ENCODE measurements at regions not wholly inside any gene's neighbourhood (a gene's known extent, or its start where the extent isn't known, plus 50 kb on each side); places are given as distances from the start of the nearest gene placed in this dataset.
A peak's percentile ranks its signal among the peaks of the same experiment; 100 is the strongest.

- H3K27ac ChIP-seq (ENCODE audit: poor library complexity, severe bottlenecking): no peak overlapping the region
- H3K27me3 ChIP-seq (ENCODE audit: insufficient read depth, poor library complexity, severe bottlenecking): no peaks in the 10 kb centered on the region
- H3K4me1 ChIP-seq (ENCODE audit: insufficient read depth, poor library complexity, severe bottlenecking): no peaks in the 10 kb centered on the region
- TF ChIP-seq CTCF (IDR thresholded peaks at IDR 0.05; ENCODE audit: poor library complexity, severe bottlenecking): no peak
- no peaks in the 10 kb centered on the region for H3K36me3 ChIP-seq (ENCODE audit: low read depth)
- ATAC-seq (ENCODE audit: low read depth) (no peak), DNase-seq (ENCODE audit: low spot score) (no peak)
- H3K9me3 ChIP-seq (ENCODE audit: severe bottlenecking): peaks cover 3% of the 10 kb centered on the region
- H3K4me3 ChIP-seq (ENCODE audit: severe bottlenecking): no peak overlapping the region
Measured at GRCh38 chr5:82476155-82476554, 198.0 kb upstream of the RPS23 start.

DNA sequence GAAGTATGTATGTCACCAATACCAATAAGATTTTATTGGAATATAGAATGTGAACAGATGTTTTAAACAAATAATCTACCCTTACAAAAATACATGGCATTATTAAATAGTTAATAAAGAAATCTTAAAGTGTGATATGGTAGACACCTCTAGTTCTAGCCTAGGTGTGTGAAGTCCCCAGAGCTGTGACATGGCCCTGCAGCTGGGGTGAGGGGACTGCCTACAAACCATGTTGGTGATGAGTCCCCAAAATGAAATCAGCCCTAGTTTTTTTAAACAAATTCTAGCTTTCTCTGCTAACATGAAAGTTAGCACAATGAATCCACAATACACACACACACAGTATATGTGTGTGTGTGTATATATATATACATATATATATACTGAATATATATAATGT lies 195.1 kb upstream of the RPS23 start:
- H3K4me3 ChIP-seq (ENCODE audit: severe bottlenecking): no peak overlapping the region

DNA sequence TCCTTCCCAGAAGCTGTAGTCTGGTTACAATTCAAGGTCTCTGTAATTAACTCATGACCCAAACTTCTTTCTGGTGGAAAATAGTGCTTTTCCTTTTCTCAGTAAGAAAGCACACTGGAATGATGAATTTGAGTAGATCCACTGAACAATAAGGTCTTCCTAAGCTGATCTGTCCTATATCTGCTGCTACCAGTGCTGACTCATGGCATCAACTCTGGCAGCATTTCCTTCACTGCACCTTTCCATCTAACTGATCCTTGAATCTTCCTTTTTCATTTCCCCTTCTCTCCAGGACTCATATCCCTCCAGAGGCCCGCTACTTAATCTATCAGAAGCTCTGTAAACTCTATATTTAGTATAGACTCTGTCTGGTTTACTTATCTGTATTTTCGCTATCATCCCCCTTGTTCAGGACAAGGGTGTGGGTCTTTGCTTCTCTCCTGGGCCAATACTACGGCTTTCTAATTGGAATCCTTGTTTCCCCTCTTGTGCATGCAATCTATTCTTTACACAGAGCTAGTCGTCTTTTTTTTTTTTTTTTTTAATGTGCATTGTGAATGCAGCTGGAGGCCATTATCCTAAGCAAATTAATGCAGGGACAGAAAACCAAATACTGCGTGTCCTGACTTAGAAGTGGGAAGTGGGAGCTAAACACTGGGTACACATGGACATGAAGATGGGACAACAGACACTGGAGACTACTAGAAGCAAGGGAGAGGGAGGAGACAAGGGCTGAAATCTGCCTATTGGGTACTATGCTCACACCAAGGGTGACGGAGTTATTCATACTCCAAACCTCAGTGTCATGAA lies 192.2 kb upstream of the RPS23 start:
- Histone ChIP-seq H3K4me1 (ENCODE audit: insufficient read depth, poor library complexity, severe bottlenecking) (no peaks in the 10 kb centered on the region), H3K36me3 (ENCODE audit: low read depth) (no peaks in the 10 kb centered on the region), H3K4me3 (ENCODE audit: severe bottlenecking) (no peak overlapping the region), H3K9me3 (ENCODE audit: severe bottlenecking) (peaks cover 3% of the 10 kb centered on the region), H3K27me3 (ENCODE audit: insufficient read depth, poor library complexity, severe bottlenecking) (no peaks in the 10 kb centered on the region), H3K27ac (ENCODE audit: poor library complexity, severe bottlenecking) (no peak overlapping the region)
- DNase-seq (ENCODE audit: low spot score) (no peak), ATAC-seq (ENCODE audit: low read depth) (peak; percentile 46; the same call in 2 of the 3 replicates)
- TF ChIP-seq CTCF (IDR thresholded peaks at IDR 0.05; ENCODE audit: poor library complexity, severe bottlenecking): no peak

More for the DNA sequence above, 195.1 kb upstream of the RPS23 start:
- no peaks in the 10 kb centered on the region for H3K4me1 ChIP-seq (ENCODE audit: insufficient read depth, poor library complexity, severe bottlenecking)
- H3K27ac ChIP-seq (ENCODE audit: poor library complexity, severe bottlenecking): no peak overlapping the region
- peaks cover 3% of the 10 kb centered on the region for H3K9me3 ChIP-seq (ENCODE audit: severe bottlenecking)
- TF ChIP-seq CTCF (IDR thresholded peaks at IDR 0.05; ENCODE audit: poor library complexity, severe bottlenecking): no peak
- no peaks in the 10 kb centered on the region for H3K36me3 ChIP-seq (ENCODE audit: low read depth)
- no peak for DNase-seq (ENCODE audit: low spot score)
- no peaks in the 10 kb centered on the region for H3K27me3 ChIP-seq (ENCODE audit: insufficient read depth, poor library complexity, severe bottlenecking)
- ATAC-seq (ENCODE audit: low read depth): no peak

- peak; percentile 70 for ATAC-seq (ENCODE audit: low read depth)
- Histone ChIP-seq H3K9me3 (ENCODE audit: severe bottlenecking) (peaks cover 3% of the 10 kb centered on the region), H3K4me3 (ENCODE audit: severe bottlenecking) (no peak overlapping the region), H3K4me1 (ENCODE audit: insufficient read depth, poor library complexity, severe bottlenecking) (no peaks in the 10 kb centered on the region), H3K27ac (ENCODE audit: poor library complexity, severe bottlenecking) (no peak overlapping the region), H3K36me3 (ENCODE audit: low read depth) (no peaks in the 10 kb centered on the region), H3K27me3 (ENCODE audit: insufficient read depth, poor library complexity, severe bottlenecking) (no peaks in the 10 kb centered on the region)
- DNase-seq (ENCODE audit: low spot score): no peak
- TF ChIP-seq CTCF (IDR thresholded peaks at IDR 0.05; ENCODE audit: poor library complexity, severe bottlenecking): peak; percentile 51
Measured at GRCh38 chr5:82466986-82467561, 188.9 kb upstream of the RPS23 start.

- ATAC-seq (ENCODE audit: low read depth): no peak
- Histone ChIP-seq H3K27me3 (ENCODE audit: insufficient read depth, poor library complexity, severe bottlenecking) (no peaks in the 10 kb centered on the region), H3K36me3 (ENCODE audit: low read depth) (no peaks in the 10 kb centered on the region), H3K4me3 (ENCODE audit: severe bottlenecking) (no peak overlapping the region), H3K4me1 (ENCODE audit: insufficient read depth, poor library complexity, severe bottlenecking) (no peaks in the 10 kb centered on the region), H3K9me3 (ENCODE audit: severe bottlenecking) (no peaks in the 10 kb centered on the region), H3K27ac (ENCODE audit: poor library complexity, severe bottlenecking) (no peak overlapping the region)
- no peak for TF ChIP-seq CTCF (IDR thresholded peaks at IDR 0.05; ENCODE audit: poor library complexity, severe bottlenecking)
- no peak for DNase-seq (ENCODE audit: low spot score)
Measured at GRCh38 chr5:82465235-82465634, 187.1 kb upstream of the RPS23 start.

Data from RWPE2 (cell line).